ENCODE measurements at regions not wholly inside any gene's neighbourhood (a gene's known extent, or its start where the extent isn't known, plus 50 kb on each side); places are given as distances from the start of the nearest gene placed in this dataset.

DNA sequence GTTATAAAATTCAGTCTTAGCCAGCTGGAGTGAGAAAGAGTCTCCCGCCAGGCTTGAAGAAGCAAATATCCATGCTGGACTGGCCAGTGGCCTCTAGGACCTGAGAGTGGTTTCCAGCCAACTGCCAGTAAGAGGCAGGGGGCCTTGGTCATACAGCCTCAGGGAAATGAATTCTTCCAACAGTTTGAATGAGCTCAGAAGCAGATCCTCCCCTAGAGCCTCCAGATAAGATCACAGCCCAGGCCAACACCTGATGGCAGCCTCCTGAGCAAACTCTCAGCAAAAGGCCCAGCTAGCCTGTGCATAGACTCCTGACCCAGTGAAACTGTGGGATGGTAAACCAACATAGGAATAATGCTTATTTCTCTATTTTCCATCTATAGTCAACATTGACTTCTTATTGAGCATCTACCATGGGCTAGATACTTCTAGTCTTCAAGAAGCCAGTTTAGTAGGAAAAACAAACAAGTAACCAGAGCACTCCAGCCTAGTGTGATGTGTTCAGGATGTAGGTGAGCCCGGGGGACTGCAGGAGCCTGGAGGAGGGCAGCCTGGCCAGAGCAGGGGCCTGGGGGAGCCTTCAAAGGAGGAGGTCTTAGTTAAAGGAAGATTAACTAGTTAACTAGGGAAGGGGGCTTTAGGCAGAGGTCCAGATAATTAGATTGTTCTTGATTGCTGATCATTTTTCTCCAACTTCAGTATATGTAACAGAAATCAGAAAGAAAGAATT is 115.4 kb upstream of the ADO start:
- TF ChIP-seq, protein P1, sequence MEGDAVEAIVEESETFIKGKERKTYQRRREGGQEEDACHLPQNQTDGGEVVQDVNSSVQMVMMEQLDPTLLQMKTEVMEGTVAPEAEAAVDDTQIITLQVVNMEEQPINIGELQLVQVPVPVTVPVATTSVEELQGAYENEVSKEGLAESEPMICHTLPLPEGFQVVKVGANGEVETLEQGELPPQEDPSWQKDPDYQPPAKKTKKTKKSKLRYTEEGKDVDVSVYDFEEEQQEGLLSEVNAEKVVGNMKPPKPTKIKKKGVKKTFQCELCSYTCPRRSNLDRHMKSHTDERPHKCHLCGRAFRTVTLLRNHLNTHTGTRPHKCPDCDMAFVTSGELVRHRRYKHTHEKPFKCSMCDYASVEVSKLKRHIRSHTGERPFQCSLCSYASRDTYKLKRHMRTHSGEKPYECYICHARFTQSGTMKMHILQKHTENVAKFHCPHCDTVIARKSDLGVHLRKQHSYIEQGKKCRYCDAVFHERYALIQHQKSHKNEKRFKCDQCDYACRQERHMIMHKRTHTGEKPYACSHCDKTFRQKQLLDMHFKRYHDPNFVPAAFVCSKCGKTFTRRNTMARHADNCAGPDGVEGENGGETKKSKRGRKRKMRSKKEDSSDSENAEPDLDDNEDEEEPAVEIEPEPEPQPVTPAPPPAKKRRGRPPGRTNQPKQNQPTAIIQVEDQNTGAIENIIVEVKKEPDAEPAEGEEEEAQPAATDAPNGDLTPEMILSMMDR (IDR thresholded peaks at IDR 0.05; ENCODE audit: low read depth, low read length) = no peak
- H3K4me3 ChIP-seq (replicated peaks in 1 of 2; ENCODE audit: low read depth in 2 of 2, low read length in 2 of 2) = no peak overlapping the region
- no peak for DNase-seq (ENCODE audit: low read depth in 2 of 2)

DNA sequence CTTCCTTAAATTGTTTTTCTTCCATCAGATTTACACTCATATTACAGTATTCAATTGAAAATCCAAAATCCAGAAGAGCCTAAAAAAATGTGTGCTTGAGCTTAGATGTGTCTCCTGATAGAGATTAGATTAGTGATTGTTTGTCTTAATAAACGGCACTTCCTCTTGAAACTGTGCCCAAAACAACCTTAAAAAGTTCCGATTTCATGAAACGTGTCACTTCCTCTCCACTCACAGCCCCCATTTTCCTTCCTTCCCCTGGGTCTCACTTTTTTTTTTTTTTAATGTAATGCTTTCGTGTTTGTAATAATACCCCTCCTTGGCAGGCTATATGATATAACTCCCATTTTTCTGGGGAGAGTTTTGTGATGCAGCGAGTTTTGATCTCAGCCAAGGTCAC is 114.8 kb upstream of the ADO start:
- TF ChIP-seq, protein P1 (IDR thresholded peaks at IDR 0.05; ENCODE audit: low read depth, low read length) = no peak
- no peak overlapping the region for H3K4me3 ChIP-seq (replicated peaks in 1 of 2; ENCODE audit: low read depth in 2 of 2, low read length in 2 of 2)
- no peak for DNase-seq (ENCODE audit: low read depth in 2 of 2)

- DNase-seq (ENCODE audit: low read depth in 2 of 2) = peak in 1 of 2 donors; percentile 3
- no peak overlapping the region for H3K4me3 ChIP-seq (replicated peaks in 1 of 2; ENCODE audit: low read depth in 2 of 2, low read length in 2 of 2)
- TF ChIP-seq, protein P1 (IDR thresholded peaks at IDR 0.05; ENCODE audit: low read depth, low read length) = no peak
Observed at GRCh38 chr10:62690703-62691102, 113.8 kb upstream of the ADO start.

- TF ChIP-seq, protein P1 (IDR thresholded peaks at IDR 0.05; ENCODE audit: low read depth, low read length) = no peak
- H3K4me3 ChIP-seq (replicated peaks in 1 of 2; ENCODE audit: low read depth in 2 of 2, low read length in 2 of 2) = no peak overlapping the region
- no peak for DNase-seq (ENCODE audit: low read depth in 2 of 2)
Observed at GRCh38 chr10:62691336-62691735, 113.2 kb upstream of the ADO start.

- no peak for DNase-seq (ENCODE audit: low read depth in 2 of 2)
- no peak overlapping the region for H3K4me3 ChIP-seq (replicated peaks in 1 of 2; ENCODE audit: low read depth in 2 of 2, low read length in 2 of 2)
- TF ChIP-seq, protein P1 (IDR thresholded peaks at IDR 0.05; ENCODE audit: low read depth, low read length) = no peak
Observed at GRCh38 chr10:62692085-62692484, 112.4 kb upstream of the ADO start.

- H3K4me3 ChIP-seq (replicated peaks in 1 of 2; ENCODE audit: low read depth in 2 of 2, low read length in 2 of 2) = no peak overlapping the region
- DNase-seq (ENCODE audit: low read depth in 2 of 2) = no peak
- TF ChIP-seq, protein P1 (IDR thresholded peaks at IDR 0.05; ENCODE audit: low read depth, low read length) = no peak
Observed at GRCh38 chr10:62693306-62693705, 111.2 kb upstream of the ADO start.
